Liver (tissue), 8 donors: ENCODE measurements at regions not wholly inside any gene's neighbourhood (a gene's known extent, or its start where the extent isn't known, plus 50 kb on each side); places are given as distances from the start of the nearest gene placed in this dataset.

Experiments used
- DNase-seq: peaks from one replicate; pipeline ENCODE4 v3.0.0-alpha.2; 2017; ENCODE audit warnings: low spot score
- H3K27ac ChIP-seq, 2 donors: one replicate each; pipeline ENCODE4 v1.7.0; 2013; ENCODE audit warnings: inconsistent platforms in 2 of 2, low read length in 2 of 2, control low read depth in 1 of 2, low read depth in 1 of 2, mild to moderate bottlenecking in 1 of 2
- H3K27me3 ChIP-seq, 4 donors: one replicate each; pipeline versions ENCODE4 v1.6.1 to v1.7.0; 2013; ENCODE audit warnings: low read length in 3 of 4, inconsistent platforms in 1 of 4, mild to moderate bottlenecking in 1 of 4, moderate library complexity in 1 of 4; ENCODE audit not compliant: control insufficient read depth in 4 of 4, insufficient read depth in 4 of 4
- H3K36me3 ChIP-seq, 4 donors: one replicate each; pipeline versions ENCODE4 v1.6.1 to v1.7.0; 2013; ENCODE audit warnings: low read length in 3 of 4, mild to moderate bottlenecking in 3 of 4, low read depth in 1 of 4, moderate library complexity in 1 of 4; ENCODE audit not compliant: control insufficient read depth in 4 of 4, insufficient read depth in 3 of 4
- H3K4me1 ChIP-seq, 4 donors: one replicate each; pipeline versions ENCODE4 v1.6.1 to v1.7.0; 2013; ENCODE audit warnings: low read length in 3 of 4, mild to moderate bottlenecking in 3 of 4, moderate library complexity in 1 of 4; ENCODE audit not compliant: control insufficient read depth in 4 of 4, insufficient read depth in 4 of 4
- H3K4me3 ChIP-seq, 3 donors: one replicate each; pipeline versions ENCODE4 v1.6.1 to v1.7.0; 2013; ENCODE audit warnings: low read length in 3 of 3, control low read depth in 1 of 3, low read depth in 1 of 3, mild to moderate bottlenecking in 1 of 3
- H3K9ac ChIP-seq, 2 donors: one replicate each; pipeline ENCODE4 v1.7.0; 2013; ENCODE audit warnings: low read length in 2 of 2, mild to moderate bottlenecking in 2 of 2, moderate library complexity in 2 of 2, control low read depth in 1 of 2, low read depth in 1 of 2
- H3K9me3 ChIP-seq, 4 donors: one replicate each; pipeline versions ENCODE4 v1.6.1 to v1.7.0; 2013; ENCODE audit warnings: low read length in 3 of 4; ENCODE audit not compliant: control insufficient read depth in 4 of 4
- EGR1 ChIP-seq, 2 donors: IDR thresholded peaks; 2 replicates each; pipeline ENCODE4 v1.6.1; 2016 to 2018; ENCODE audit warnings: antibody characterized with exemption in 2 of 2, low read depth in 2 of 2
- FOXA1 ChIP-seq: IDR thresholded peaks from 2 replicates; pipeline ENCODE4 v1.6.1; 2016; ENCODE audit warnings: antibody characterized with exemption
- FOXA2 ChIP-seq: IDR thresholded peaks from 2 replicates; pipeline ENCODE4 v1.6.1; 2016; ENCODE audit warnings: antibody characterized with exemption
- GABPA ChIP-seq, 2 donors: IDR thresholded peaks in 1 of 2; conservative IDR thresholded peaks in 1 of 2; 2 replicates each; pipeline ENCODE4 v1.6.1; 2016; ENCODE audit warnings: antibody characterized with exemption in 2 of 2, mild to moderate bottlenecking in 1 of 2, moderate library complexity in 1 of 2
- HNF4A ChIP-seq, 2 donors: conservative IDR thresholded peaks; 2 replicates each; pipeline ENCODE4 v1.6.1; 2016; ENCODE audit warnings: antibody characterized with exemption in 2 of 2, mild to moderate bottlenecking in 2 of 2
- HNF4G ChIP-seq: IDR thresholded peaks from 2 replicates; pipeline ENCODE4 v1.6.1; 2016; ENCODE audit warnings: antibody characterized with exemption
- JUND ChIP-seq, 2 donors: IDR thresholded peaks; 2 replicates each; pipeline ENCODE4 v1.6.1; 2016; ENCODE audit warnings: antibody characterized with exemption in 2 of 2
- NR2F2 ChIP-seq: IDR thresholded peaks from 2 replicates; pipeline ENCODE4 v1.6.1; 2016; ENCODE audit warnings: antibody characterized with exemption
- RAD21 ChIP-seq, 2 donors: IDR thresholded peaks; 2 replicates each; pipeline ENCODE4 v1.6.1; 2016; ENCODE audit warnings: antibody characterized with exemption in 2 of 2, mild to moderate bottlenecking in 2 of 2
- RXRA ChIP-seq, 2 donors: IDR thresholded peaks; 2 replicates each; pipeline ENCODE4 v1.6.1; 2017 to 2018; ENCODE audit warnings: antibody characterized with exemption in 2 of 2, mild to moderate bottlenecking in 1 of 2
- SP1 ChIP-seq: IDR thresholded peaks from 2 replicates; pipeline ENCODE4 v1.6.1; 2018; ENCODE audit warnings: antibody characterized with exemption, mild to moderate bottlenecking
- TAF1 ChIP-seq: conservative IDR thresholded peaks from 2 replicates; pipeline ENCODE4 v1.6.1; 2016; ENCODE audit warnings: antibody characterized with exemption, mild to moderate bottlenecking
- YY1 ChIP-seq: IDR thresholded peaks from 2 replicates; pipeline ENCODE4 v1.6.1; 2016; ENCODE audit warnings: antibody characterized with exemption, mild to moderate bottlenecking
- WGBS: extraction: QIAGEN DNeasy Blood & Tissue Kit; methylation state at CpG from one replicate; pipeline ENCODE4 v1.1.7; 2013; 5-methylcytosine and 5-hydroxymethylcytosine counted together
- TF ChIP-seq, protein P1 (sequence below): IDR thresholded peaks from 2 replicates; pipeline ENCODE4 v1.6.1; 2016; ENCODE audit warnings: antibody characterized with exemption, mild to moderate bottlenecking
- TF ChIP-seq, protein P2 (sequence below): IDR thresholded peaks from 2 replicates; pipeline ENCODE4 v1.6.1; 2016; ENCODE audit warnings: antibody characterized with exemption
- TF ChIP-seq, protein P3 (sequence below): IDR thresholded peaks from 2 replicates; pipeline ENCODE4 v1.6.1; 2016; ENCODE audit warnings: antibody characterized with exemption
- TF ChIP-seq, protein P4 (sequence below): IDR thresholded peaks from 2 replicates; pipeline ENCODE4 v1.6.1; 2016; ENCODE audit warnings: antibody characterized with exemption
- TF ChIP-seq, protein P5 (sequence below): fragments of 150-350 bp; IDR thresholded peaks from 2 replicates; pipeline ENCODE4 v1.5.1; 2017; ENCODE audit warnings: improper control_type of control experiment, low read depth, low read length; ENCODE audit not compliant: missing input control
- donor health status: healthy.
- donor health status: healthy.
- donor health status: healthy.
- donor health status: healthy.
- donor health status: healthy.

DNA sequence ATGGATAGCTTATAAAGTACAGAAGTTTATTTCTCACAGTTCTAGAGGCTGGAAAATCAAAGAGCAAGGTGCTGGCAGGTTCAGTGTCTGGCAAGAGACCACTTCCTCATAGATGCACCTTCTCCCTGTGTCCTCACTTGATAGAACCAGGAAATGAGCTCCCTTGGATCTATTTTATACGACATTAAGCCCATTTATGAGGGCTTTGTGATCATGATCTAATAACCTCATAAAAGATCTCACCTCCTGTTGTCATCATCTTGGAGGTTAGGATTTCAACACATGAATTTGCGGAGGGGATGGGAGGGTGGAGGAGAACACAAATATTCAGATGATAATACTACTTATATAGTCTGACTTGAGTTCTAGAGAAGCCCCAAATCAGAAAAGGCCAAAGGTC lies 222.1 kb upstream of the SNX7 start:
- H3K27me3 ChIP-seq, result no peaks in the 10 kb centered on the region
- WGBS, result 88% methylated on average over 2 of the region's 2 CpGs
- no peak overlapping the region for H3K9ac ChIP-seq
- TF ChIP-seq FOXA2 (no peak), HNF4A (conservative IDR thresholded peaks at IDR 0.05) (no peak), JUND (IDR thresholded peaks at IDR 0.05) (no peak), GABPA (IDR thresholded peaks at IDR 0.05 in 1 of 2, conservative IDR thresholded peaks at IDR 0.05 in 1 of 2) (no peak), FOXA1 (no peak)
- TF ChIP-seq, protein P1, sequence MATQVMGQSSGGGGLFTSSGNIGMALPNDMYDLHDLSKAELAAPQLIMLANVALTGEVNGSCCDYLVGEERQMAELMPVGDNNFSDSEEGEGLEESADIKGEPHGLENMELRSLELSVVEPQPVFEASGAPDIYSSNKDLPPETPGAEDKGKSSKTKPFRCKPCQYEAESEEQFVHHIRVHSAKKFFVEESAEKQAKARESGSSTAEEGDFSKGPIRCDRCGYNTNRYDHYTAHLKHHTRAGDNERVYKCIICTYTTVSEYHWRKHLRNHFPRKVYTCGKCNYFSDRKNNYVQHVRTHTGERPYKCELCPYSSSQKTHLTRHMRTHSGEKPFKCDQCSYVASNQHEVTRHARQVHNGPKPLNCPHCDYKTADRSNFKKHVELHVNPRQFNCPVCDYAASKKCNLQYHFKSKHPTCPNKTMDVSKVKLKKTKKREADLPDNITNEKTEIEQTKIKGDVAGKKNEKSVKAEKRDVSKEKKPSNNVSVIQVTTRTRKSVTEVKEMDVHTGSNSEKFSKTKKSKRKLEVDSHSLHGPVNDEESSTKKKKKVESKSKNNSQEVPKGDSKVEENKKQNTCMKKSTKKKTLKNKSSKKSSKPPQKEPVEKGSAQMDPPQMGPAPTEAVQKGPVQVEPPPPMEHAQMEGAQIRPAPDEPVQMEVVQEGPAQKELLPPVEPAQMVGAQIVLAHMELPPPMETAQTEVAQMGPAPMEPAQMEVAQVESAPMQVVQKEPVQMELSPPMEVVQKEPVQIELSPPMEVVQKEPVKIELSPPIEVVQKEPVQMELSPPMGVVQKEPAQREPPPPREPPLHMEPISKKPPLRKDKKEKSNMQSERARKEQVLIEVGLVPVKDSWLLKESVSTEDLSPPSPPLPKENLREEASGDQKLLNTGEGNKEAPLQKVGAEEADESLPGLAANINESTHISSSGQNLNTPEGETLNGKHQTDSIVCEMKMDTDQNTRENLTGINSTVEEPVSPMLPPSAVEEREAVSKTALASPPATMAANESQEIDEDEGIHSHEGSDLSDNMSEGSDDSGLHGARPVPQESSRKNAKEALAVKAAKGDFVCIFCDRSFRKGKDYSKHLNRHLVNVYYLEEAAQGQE, result no peak
- TF ChIP-seq, protein P2, sequence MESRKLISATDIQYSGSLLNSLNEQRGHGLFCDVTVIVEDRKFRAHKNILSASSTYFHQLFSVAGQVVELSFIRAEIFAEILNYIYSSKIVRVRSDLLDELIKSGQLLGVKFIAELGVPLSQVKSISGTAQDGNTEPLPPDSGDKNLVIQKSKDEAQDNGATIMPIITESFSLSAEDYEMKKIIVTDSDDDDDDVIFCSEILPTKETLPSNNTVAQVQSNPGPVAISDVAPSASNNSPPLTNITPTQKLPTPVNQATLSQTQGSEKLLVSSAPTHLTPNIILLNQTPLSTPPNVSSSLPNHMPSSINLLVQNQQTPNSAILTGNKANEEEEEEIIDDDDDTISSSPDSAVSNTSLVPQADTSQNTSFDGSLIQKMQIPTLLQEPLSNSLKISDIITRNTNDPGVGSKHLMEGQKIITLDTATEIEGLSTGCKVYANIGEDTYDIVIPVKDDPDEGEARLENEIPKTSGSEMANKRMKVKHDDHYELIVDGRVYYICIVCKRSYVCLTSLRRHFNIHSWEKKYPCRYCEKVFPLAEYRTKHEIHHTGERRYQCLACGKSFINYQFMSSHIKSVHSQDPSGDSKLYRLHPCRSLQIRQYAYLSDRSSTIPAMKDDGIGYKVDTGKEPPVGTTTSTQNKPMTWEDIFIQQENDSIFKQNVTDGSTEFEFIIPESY, result no peak
- H3K27ac ChIP-seq, result no peak overlapping the region
- no peak overlapping the region for H3K4me3 ChIP-seq
- H3K36me3 ChIP-seq, result no peaks in the 10 kb centered on the region
- no peak for DNase-seq
- no peaks in the 10 kb centered on the region for H3K9me3 ChIP-seq
- peaks cover 0 to 11% (median 10%) of the 10 kb centered on the region in 4 donors for H3K4me1 ChIP-seq

DNA sequence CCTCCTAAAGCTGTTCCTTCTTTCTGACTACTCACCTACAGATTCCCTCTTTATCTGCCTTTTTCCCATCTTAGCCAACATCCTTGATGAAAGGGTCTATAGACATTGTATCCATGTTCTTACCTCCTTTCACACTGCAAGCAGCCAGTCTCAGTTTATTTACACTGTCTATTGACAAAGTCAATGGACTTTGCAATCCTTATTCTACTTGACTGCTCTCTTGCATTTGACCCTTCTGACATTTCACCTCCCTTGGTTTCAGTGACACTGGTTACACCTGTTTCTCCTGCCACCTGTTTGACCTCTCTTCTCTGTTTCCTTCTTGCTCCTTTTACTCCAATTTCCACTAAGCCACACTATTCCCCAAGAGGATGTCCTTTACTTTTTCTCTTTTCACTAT lies 224.0 kb upstream of the SNX7 start:
- no peaks in the 10 kb centered on the region for H3K27me3 ChIP-seq

More for the DNA sequence above, 224.0 kb upstream of the SNX7 start:
- Histone ChIP-seq H3K4me1 (peaks cover 0 to 11% (median 10%) of the 10 kb centered on the region in 4 donors), H3K36me3 (no peaks in the 10 kb centered on the region), H3K4me3 (no peak overlapping the region), H3K27ac (no peak overlapping the region), H3K9me3 (no peaks in the 10 kb centered on the region), H3K9ac (no peak overlapping the region)
- DNase-seq, result no peak
- TF ChIP-seq TAF1 (no peak), RAD21 (IDR thresholded peaks at IDR 0.05) (peak in 1 of 2 donors; percentile 13), FOXA1 (peak; percentile 71), HNF4G (peak; percentile 72), SP1 (peak; percentile 49), RXRA (IDR thresholded peaks at IDR 0.05) (peak; percentile 78 to 84), FOXA2 (peak; percentile 96), HNF4A (conservative IDR thresholded peaks at IDR 0.05) (peak; percentile 88 to 95), JUND (IDR thresholded peaks at IDR 0.05) (peak in 1 of 2 donors; percentile 23), GABPA (IDR thresholded peaks at IDR 0.05 in 1 of 2, conservative IDR thresholded peaks at IDR 0.05 in 1 of 2) (no peak), YY1 (no peak), EGR1 (IDR thresholded peaks at IDR 0.05; ENCODE audit: low read depth in 2 of 2) (no peak), NR2F2 (peak; percentile 93)
- TF ChIP-seq, protein P3, sequence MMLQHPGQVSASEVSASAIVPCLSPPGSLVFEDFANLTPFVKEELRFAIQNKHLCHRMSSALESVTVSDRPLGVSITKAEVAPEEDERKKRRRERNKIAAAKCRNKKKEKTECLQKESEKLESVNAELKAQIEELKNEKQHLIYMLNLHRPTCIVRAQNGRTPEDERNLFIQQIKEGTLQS, result no peak
- TF ChIP-seq, protein P4, sequence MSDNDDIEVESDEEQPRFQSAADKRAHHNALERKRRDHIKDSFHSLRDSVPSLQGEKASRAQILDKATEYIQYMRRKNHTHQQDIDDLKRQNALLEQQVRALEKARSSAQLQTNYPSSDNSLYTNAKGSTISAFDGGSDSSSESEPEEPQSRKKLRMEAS, result no peak
- TF ChIP-seq, protein P5, sequence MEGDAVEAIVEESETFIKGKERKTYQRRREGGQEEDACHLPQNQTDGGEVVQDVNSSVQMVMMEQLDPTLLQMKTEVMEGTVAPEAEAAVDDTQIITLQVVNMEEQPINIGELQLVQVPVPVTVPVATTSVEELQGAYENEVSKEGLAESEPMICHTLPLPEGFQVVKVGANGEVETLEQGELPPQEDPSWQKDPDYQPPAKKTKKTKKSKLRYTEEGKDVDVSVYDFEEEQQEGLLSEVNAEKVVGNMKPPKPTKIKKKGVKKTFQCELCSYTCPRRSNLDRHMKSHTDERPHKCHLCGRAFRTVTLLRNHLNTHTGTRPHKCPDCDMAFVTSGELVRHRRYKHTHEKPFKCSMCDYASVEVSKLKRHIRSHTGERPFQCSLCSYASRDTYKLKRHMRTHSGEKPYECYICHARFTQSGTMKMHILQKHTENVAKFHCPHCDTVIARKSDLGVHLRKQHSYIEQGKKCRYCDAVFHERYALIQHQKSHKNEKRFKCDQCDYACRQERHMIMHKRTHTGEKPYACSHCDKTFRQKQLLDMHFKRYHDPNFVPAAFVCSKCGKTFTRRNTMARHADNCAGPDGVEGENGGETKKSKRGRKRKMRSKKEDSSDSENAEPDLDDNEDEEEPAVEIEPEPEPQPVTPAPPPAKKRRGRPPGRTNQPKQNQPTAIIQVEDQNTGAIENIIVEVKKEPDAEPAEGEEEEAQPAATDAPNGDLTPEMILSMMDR, result no peak
- TF ChIP-seq, protein P2, result no peak
- TF ChIP-seq, protein P1, result no peak
